A549 (cell line): ENCODE measurements at regions not wholly inside any gene's neighbourhood (a gene's known extent, or its start where the extent isn't known, plus 50 kb on each side); places are given as distances from the start of the nearest gene placed in this dataset.

Experiments
- BHLHE40 ChIP-seq: IDR thresholded peaks from 2 replicates; pipeline ENCODE4 v1.6.1; 2012; ENCODE audit warnings: low read depth, low read length, inconsistent platforms
- CHD2 ChIP-seq: fragments of 150-350 bp; IDR thresholded peaks from 2 replicates; pipeline ENCODE4 v1.6.1; 2014; ENCODE audit warnings: low read length; ENCODE audit not compliant: partially characterized antibody
- CTCF ChIP-seq: fragments of >200 bp; sonication (Bioruptor Twin); formaldehyde crosslinking; IDR thresholded peaks from 3 replicates; pipeline ENCODE4 v1.5.1; 2016
- EP300 ChIP-seq, 2 experiments: fragments of >200 bp; sonication (Bioruptor Twin); formaldehyde crosslinking; IDR thresholded peaks; 2 replicates in 1 of 2; 3 replicates in 1 of 2; pipeline ENCODE4 v1.6.1; 2016 to 2017
- HEYL ChIP-seq: fragments of 250-450 bp; sonication (Bioruptor Pico); IDR thresholded peaks from 2 replicates; pipeline ENCODE4 v1.8.0; 2021; ENCODE audit warnings: mild to moderate bottlenecking, moderate library complexity
- NFE2L2 ChIP-seq: fragments of 150-350 bp; conservative IDR thresholded peaks from 2 replicates; pipeline ENCODE4 v1.6.1; 2014; ENCODE audit warnings: low read length
- POLR2A ChIP-seq: IDR thresholded peaks from 2 replicates; pipeline ENCODE4 v1.6.1; 2012; ENCODE audit warnings: mild to moderate bottlenecking, low read length
- POLR2AphosphoS2 ChIP-seq: conservative IDR thresholded peaks from 2 replicates; pipeline ENCODE4 v1.6.1; 2012; ENCODE audit warnings: low read length, improper control_type of control experiment, inconsistent platforms
- ZNF302 ChIP-seq: fragments of 250-450 bp; sonication (Bioruptor Pico); IDR thresholded peaks from 2 replicates; pipeline ENCODE4 v1.9.0; 2021; ENCODE audit warnings: inconsistent platforms, mild to moderate bottlenecking, moderate library complexity

DNA sequence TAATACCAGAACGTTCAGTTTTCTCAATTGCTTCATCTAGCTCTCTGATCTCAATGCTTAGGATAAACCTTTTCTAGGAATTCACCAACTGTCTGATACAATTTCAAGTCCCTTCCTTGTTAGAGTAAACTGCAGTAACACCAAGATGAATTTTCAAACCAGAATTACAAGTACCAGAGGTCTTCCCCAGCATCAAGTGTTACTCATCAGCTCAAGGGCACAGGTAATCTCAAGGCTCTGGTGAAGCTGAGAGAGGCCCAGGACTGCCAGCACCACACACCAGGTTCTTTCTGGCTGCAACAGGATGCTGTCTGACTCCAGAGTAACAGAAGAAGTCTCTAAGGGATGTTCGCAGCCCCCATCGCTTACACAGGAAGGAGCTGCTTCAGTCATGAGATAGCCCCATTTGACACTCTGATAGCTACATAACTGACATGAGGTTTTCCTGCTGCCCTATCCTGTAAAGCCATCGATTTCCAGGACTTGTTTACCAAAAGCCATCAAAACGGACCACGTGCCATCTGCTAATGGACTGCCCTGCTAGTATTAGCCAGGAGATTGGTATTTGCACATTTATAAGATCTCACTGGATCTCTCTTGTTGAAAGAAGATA, 549.4 kb downstream of the UTRN start:
- no peak for TF ChIP-seq NFE2L2
- no peak for TF ChIP-seq CTCF
- TF ChIP-seq HEYL: no peak
- no peak for TF ChIP-seq EP300 (IDR thresholded peaks at IDR 0.05)
- TF ChIP-seq BHLHE40: no peak
- no peak for TF ChIP-seq POLR2AphosphoS2
- no peak for TF ChIP-seq CHD2
- no peak for TF ChIP-seq ZNF302 (CRISPR knock-in tag)
- TF ChIP-seq POLR2A: no peak
